GM06990 (cell line): ENCODE measurements at regions not wholly inside any gene's neighbourhood (a gene's known extent, or its start where the extent isn't known, plus 50 kb on each side); places are given as distances from the start of the nearest gene placed in this dataset.

Source experiments
- DNase-seq: peaks from one replicate; pipeline ENCODE4 v3.0.0-alpha.2; 2011; ENCODE audit not compliant: insufficient read length; ENCODE audit errors: extremely low read depth
- H3K27me3 ChIP-seq: replicated peaks from 2 replicates; pipeline ENCODE4 v1.6.0; 2011; ENCODE audit warnings: low read length; ENCODE audit not compliant: control insufficient read depth, insufficient read depth
- H3K36me3 ChIP-seq: 2 replicates; pipeline ENCODE4 v1.5.1; 2011; ENCODE audit warnings: low read length; ENCODE audit not compliant: control insufficient read depth, insufficient read depth
- H3K4me3 ChIP-seq: replicated peaks from 2 replicates; pipeline ENCODE4 v1.5.1; 2011; ENCODE audit warnings: low read depth, mild to moderate bottlenecking, control low read depth, low read length
- TF ChIP-seq, protein P1 (sequence below): IDR thresholded peaks from 2 replicates; pipeline ENCODE4 v1.5.1; 2011; ENCODE audit warnings: low read length, control low read depth, mild to moderate bottlenecking, inconsistent platforms; ENCODE audit not compliant: insufficient read depth, poor library complexity, severe bottlenecking

DNA sequence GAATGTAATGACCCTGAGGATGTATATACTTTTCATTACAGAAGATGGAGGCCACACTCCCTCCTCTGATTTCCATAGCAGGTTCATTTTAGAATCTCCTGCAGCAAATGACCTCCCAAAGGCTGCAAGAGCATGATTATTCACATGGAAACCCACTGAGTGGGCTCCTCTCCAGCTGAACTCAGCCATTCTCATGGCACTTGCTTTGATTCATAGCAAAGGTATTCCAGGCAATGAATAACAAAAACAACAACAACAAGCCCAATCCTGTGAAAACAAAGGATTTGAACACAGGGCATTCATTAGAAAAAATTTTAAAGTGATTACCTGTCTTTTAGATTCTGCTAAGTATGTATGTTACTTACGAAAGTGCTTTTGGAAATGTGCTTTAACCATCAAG lies 894.0 kb upstream of the FRG1 start:
- TF ChIP-seq, protein P1, sequence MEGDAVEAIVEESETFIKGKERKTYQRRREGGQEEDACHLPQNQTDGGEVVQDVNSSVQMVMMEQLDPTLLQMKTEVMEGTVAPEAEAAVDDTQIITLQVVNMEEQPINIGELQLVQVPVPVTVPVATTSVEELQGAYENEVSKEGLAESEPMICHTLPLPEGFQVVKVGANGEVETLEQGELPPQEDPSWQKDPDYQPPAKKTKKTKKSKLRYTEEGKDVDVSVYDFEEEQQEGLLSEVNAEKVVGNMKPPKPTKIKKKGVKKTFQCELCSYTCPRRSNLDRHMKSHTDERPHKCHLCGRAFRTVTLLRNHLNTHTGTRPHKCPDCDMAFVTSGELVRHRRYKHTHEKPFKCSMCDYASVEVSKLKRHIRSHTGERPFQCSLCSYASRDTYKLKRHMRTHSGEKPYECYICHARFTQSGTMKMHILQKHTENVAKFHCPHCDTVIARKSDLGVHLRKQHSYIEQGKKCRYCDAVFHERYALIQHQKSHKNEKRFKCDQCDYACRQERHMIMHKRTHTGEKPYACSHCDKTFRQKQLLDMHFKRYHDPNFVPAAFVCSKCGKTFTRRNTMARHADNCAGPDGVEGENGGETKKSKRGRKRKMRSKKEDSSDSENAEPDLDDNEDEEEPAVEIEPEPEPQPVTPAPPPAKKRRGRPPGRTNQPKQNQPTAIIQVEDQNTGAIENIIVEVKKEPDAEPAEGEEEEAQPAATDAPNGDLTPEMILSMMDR: no peak
- DNase-seq: no peak
- Histone ChIP-seq H3K4me3 (no peak overlapping the region), H3K27me3 (no peaks in the 10 kb centered on the region), H3K36me3 (no peaks in the 10 kb centered on the region)

DNA sequence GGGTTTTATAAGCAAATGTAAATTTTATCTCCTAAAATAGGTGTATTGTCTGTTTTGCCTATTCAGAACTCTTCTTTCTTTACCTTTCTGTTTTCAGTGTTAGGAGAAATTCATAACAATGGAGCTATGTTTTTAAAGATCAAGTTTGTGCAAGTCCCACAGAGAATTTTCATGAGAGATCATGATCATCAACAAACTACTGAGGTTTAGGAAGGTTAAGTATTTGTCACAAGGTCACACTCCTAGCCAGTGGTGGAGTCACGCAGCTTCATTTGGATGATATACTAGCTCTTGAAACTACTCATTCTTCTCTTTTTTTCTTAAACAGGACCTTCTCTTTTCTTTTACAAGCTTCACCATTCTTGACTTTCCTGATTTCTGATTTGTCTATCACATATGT lies 892.6 kb upstream of the FRG1 start:
- H3K4me3 ChIP-seq: no peak overlapping the region
- no peak for DNase-seq
- TF ChIP-seq, protein P1: no peak

DNA sequence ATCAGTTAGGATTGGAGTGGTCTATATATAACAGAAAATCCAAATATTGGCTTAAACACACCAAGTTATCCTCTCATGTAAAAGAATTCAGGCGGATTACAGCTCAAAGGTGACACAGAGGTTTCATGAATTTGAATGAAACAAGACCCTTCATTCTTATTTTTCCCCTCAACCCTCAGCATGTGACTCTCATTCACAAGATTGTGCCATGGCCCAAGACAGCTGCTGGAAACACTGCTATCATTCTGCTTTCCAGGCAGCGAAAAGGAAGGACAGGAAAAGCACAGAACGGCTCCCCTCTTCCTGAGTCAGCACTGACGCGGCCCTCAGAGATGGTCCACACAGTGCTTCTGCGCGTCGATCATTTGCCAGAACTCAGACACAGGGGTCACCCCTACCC lies 891.0 kb upstream of the FRG1 start:
- DNase-seq: no peak
- Histone ChIP-seq H3K4me3 (no peak overlapping the region), H3K36me3 (no peaks in the 10 kb centered on the region), H3K27me3 (no peaks in the 10 kb centered on the region)
- TF ChIP-seq, protein P1: no peak

More for the DNA sequence above, 892.6 kb upstream of the FRG1 start:
- Histone ChIP-seq H3K27me3 (no peaks in the 10 kb centered on the region), H3K36me3 (no peaks in the 10 kb centered on the region)

DNA sequence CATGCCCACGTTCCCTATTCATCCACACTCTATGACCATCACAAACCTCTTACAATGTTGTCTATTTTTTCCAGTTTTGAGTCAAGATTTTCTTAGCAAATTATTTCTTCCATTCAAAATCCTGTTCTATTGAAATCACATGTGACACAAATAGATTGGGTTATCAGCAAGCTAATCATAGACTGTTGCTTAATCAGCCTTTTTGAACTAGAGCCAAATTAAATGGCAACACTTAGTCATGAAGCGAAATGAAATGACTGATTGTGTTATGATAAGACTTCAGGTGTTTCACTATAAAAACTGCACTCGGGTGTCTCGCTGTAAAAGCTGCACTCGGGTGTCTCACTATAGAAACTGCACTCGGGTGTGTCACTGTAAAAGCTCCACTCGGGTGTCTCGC lies 890.0 kb upstream of the FRG1 start:
- DNase-seq: no peak
- H3K27me3 ChIP-seq: no peaks in the 10 kb centered on the region
- no peak overlapping the region for H3K4me3 ChIP-seq
- TF ChIP-seq, protein P1: no peak
- H3K36me3 ChIP-seq: no peaks in the 10 kb centered on the region

DNA sequence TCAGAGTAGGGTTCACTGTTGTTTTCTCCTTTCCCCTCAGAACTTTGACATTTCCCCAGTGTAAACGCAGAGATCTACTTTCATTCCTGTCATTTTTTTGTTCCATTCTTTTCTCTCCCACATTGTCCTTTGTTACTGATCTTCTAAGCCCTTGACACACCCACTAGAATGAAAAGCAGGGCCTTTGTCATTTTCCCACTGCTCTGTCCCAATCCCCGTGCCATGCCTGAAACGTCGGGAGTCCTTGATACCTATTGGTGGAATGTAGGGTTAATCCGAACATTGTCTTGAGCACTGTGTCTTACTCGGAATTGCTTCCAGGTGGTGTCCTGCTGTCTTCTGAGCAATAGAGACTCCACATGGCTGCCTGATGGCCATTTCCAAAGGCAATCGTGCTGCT lies 887.1 kb upstream of the FRG1 start:
- no peak for DNase-seq
- Histone ChIP-seq H3K27me3 (no peaks in the 10 kb centered on the region), H3K4me3 (no peak overlapping the region), H3K36me3 (no peaks in the 10 kb centered on the region)
- TF ChIP-seq, protein P1: no peak

DNA sequence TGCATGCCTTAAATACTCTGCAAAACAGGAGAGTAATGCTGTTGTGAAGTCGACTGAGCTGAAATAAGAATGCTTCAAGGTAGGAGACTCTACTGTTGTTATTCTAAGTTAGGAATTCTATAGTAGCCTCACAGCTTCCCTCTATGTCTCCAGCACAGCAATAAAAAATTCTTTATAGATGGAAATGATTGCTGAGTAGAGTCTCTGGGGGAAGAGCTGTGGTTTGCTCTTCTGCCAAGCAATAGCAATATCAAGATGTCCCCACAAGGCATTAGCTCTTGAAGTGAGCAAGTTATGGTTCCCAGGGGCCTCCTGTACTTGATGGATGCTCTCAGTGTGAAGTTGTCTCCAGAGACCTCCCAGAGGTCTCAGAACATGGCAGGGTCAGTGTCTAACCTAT lies 880.6 kb upstream of the FRG1 start:
- H3K36me3 ChIP-seq: no peaks in the 10 kb centered on the region
- DNase-seq: no peak
- H3K4me3 ChIP-seq: no peak overlapping the region
- TF ChIP-seq, protein P1: no peak
- no peaks in the 10 kb centered on the region for H3K27me3 ChIP-seq
